ENCODE measurements at regions not wholly inside any gene's neighbourhood (a gene's known extent, or its start where the extent isn't known, plus 50 kb on each side); places are given as distances from the start of the nearest gene placed in this dataset.

- TF ChIP-seq ZNF274 (IDR thresholded peaks at IDR 0.05; ENCODE audit: low read depth, low read length) (no peak), ZBTB33 (IDR thresholded peaks at IDR 0.05; ENCODE audit: extremely low read depth, insufficient replicate concordance, low read length) (no peak), YY1 (IDR thresholded peaks at IDR 0.05; ENCODE audit: extremely low read depth, insufficient replicate concordance, low read depth, low read length) (no peak), CTCF (IDR thresholded peaks at IDR 0.05 in 2 of 3, conservative IDR thresholded peaks at IDR 0.05 in 1 of 3; ENCODE audit: borderline replicate concordance in 1 of 3, insufficient read depth in 1 of 3, low read depth in 2 of 3, low read length in 2 of 3) (no peak), FOSL1 (IDR thresholded peaks at IDR 0.05; ENCODE audit: low read depth) (no peak)
Observed at GRCh38 chr16:49015225-49015592, 266.4 kb downstream of the CBLN1 start (continued).

GRCh38 chr16:49014277-49015224 lies 267.1 kb downstream of the CBLN1 start:
- Histone ChIP-seq H3K9me3 (ENCODE audit: control insufficient read depth in 1 of 2, insufficient read depth in 1 of 2, low read depth in 1 of 2, low read length in 2 of 2) (no peaks in the 10 kb centered on the region), H3K4me3 (replicated peaks in 1 of 2; ENCODE audit: low read depth in 1 of 2, low read length in 2 of 2) (no peak overlapping the region), H4K20me1 (ENCODE audit: insufficient read depth) (no peaks in the 10 kb centered on the region), H3K9ac (ENCODE audit: low read length) (no peak overlapping the region), H3K27ac (ENCODE audit: low read depth, low read length) (no peak overlapping the region), H3K27me3 (ENCODE audit: insufficient read depth, low read length) (no peaks in the 10 kb centered on the region), H3K4me1 (ENCODE audit: control insufficient read depth in 1 of 2, insufficient read depth in 2 of 2, low read length in 2 of 2) (no peaks in the 10 kb centered on the region), H3K36me3 (ENCODE audit: control insufficient read depth in 1 of 2, insufficient read depth in 2 of 2, low read length in 2 of 2) (no peaks in the 10 kb centered on the region), H3K79me2 (ENCODE audit: insufficient read depth, low read length) (no peaks in the 10 kb centered on the region), H3K9me2 (ENCODE audit: insufficient read depth) (no peaks in the 10 kb centered on the region), H2AFZ (ENCODE audit: low read depth, low read length, poor library complexity, severe bottlenecking) (no peak overlapping the region), H3K4me2 (ENCODE audit: low read length) (no peak overlapping the region)
- ChIA-PET POLR2A (no interaction called here), CTCF (no interaction called here), RAD21 (ENCODE audit: low non-redundant PET in 1 of 2, low total read pairs in 2 of 2, uncharacterized antibody in 2 of 2, unreplicated experiment in 2 of 2) (no interaction called here)
- ATAC-seq, result no peak
- no peak for TF ChIP-seq CBX3 (IDR thresholded peaks at IDR 0.05; ENCODE audit: low read depth)
- no peak for TF ChIP-seq EGR1 (IDR thresholded peaks at IDR 0.05; ENCODE audit: low read depth)
- no peak for TF ChIP-seq SIN3A (IDR thresholded peaks at IDR 0.05; ENCODE audit: low read depth)
- TF ChIP-seq ELF1 (IDR thresholded peaks at IDR 0.05; ENCODE audit: borderline replicate concordance, low read depth), result no peak
- TF ChIP-seq FOSL1 (IDR thresholded peaks at IDR 0.05; ENCODE audit: low read depth), result no peak
- TF ChIP-seq ZFX (IDR thresholded peaks at IDR 0.05), result no peak
- TF ChIP-seq EZH2phosphoT487 (IDR thresholded peaks at IDR 0.05; ENCODE audit: borderline replicate concordance), result no peak
- TF ChIP-seq SRF (IDR thresholded peaks at IDR 0.05; ENCODE audit: low read depth), result no peak
- no peak for TF ChIP-seq ZNF274 (IDR thresholded peaks at IDR 0.05; ENCODE audit: low read depth, low read length)
- no peak for TF ChIP-seq CEBPB (IDR thresholded peaks at IDR 0.05; ENCODE audit: low read depth)
- no peak for TF ChIP-seq RAD21 (IDR thresholded peaks at IDR 0.05; ENCODE audit: low read depth)
- no peak for TF ChIP-seq CTCF (IDR thresholded peaks at IDR 0.05 in 2 of 3, conservative IDR thresholded peaks at IDR 0.05 in 1 of 3; ENCODE audit: borderline replicate concordance in 1 of 3, insufficient read depth in 1 of 3, low read depth in 2 of 3, low read length in 2 of 3)
- TF ChIP-seq JUND (IDR thresholded peaks at IDR 0.05), result no peak
- no peak for TF ChIP-seq SP1 (IDR thresholded peaks at IDR 0.05; ENCODE audit: low read depth)
- no peak for TF ChIP-seq YY1 (IDR thresholded peaks at IDR 0.05; ENCODE audit: extremely low read depth, insufficient replicate concordance, low read depth, low read length)
- DNase-seq (ENCODE audit: low read depth, low spot score), result no peak
- no TSS peak for BruUV-seq (replicated peaks)
- intact Hi-C loops (cut with micrococcal nuclease), result no loop called here
